GM12878 (cell line): ENCODE measurements at regions not wholly inside any gene's neighbourhood (a gene's known extent, or its start where the extent isn't known, plus 50 kb on each side); places are given as distances from the start of the nearest gene placed in this dataset.

ENCODE experiments used
- ATAC-seq: fragments of 200-7000 bp; cut with Tn5 transposase; 3 replicates; pipeline ENCODE4 v1.9.1; 2020; ENCODE audit warnings: mild to moderate bottlenecking, moderate library complexity
- BruUV-seq: library from RNA; stranded (reverse); fragments of 400-500 nt; replicated peaks from 2 replicates; lab custom pipeline; 2021; lab: Mats Ljungman, UMichigan
- CTCF ChIA-PET: fragments of 300-600 bp; sonication (Branson Sonifier 250); formaldehyde crosslinking; extraction: SDS; loops from one replicate; lab custom pipeline; 2021; ENCODE audit warnings: inconsistent platforms; lab: Yijun Ruan, JAX
- POLR2A ChIA-PET: fragments of 350-600 bp; formaldehyde crosslinking; extraction: SDS; loops from one replicate; lab custom pipeline; 2021; ENCODE audit warnings: inconsistent platforms; lab: Charles Lee
- RAD21 ChIA-PET: fragments of 300-600 bp; sonication (Branson Sonifier 250); formaldehyde crosslinking; loops from one replicate; lab custom pipeline; 2023; ENCODE audit warnings: antibody characterized with exemption; ENCODE audit not compliant: unreplicated experiment; lab: Charles Lee
- SMC1A ChIA-PET: fragments of 300-600 bp; sonication (Branson Sonifier 250); formaldehyde crosslinking; loops from one replicate; lab custom pipeline; 2023; ENCODE audit not compliant: unreplicated experiment, uncharacterized antibody; lab: Charles Lee
- DNase-seq: peaks from one replicate; pipeline ENCODE4 v3.0.0-alpha.2; 2011; ENCODE audit warnings: low read depth, low spot score
- FAIRE-seq: peaks from 3 replicates; lab custom pipeline; 2011; peaks lifted over from hg19 to GRCh38; lab: Jason Lieb, UNC
- H2AFZ ChIP-seq: 2 replicates; pipeline ENCODE4 v1.6.0; 2011; ENCODE audit warnings: low read depth, low read length, control low read depth; ENCODE audit not compliant: control insufficient read depth
- H3K27ac ChIP-seq: 2 replicates; pipeline ENCODE4 v1.5.1; 2011; ENCODE audit warnings: control low read depth; ENCODE audit not compliant: control insufficient read depth, insufficient read depth
- H3K27me3 ChIP-seq, 2 experiments: replicated peaks in 1 of 2; 2 replicates each; pipeline versions ENCODE4 v1.6.0 to v1.6.1; 2011; ENCODE audit warnings: low read length in 1 of 2; ENCODE audit not compliant: control insufficient read depth in 2 of 2, insufficient read depth in 2 of 2
- H3K36me3 ChIP-seq, 2 experiments: 2 replicates each; pipeline ENCODE4 v1.5.1; 2011; ENCODE audit warnings: low read length in 1 of 2; ENCODE audit not compliant: control insufficient read depth in 2 of 2, insufficient read depth in 2 of 2
- H3K4me1 ChIP-seq: 2 replicates; pipeline ENCODE4 v1.6.1; 2011; ENCODE audit warnings: mild to moderate bottlenecking, low read length, moderate library complexity, mixed read lengths; ENCODE audit not compliant: control insufficient read depth, insufficient read depth
- H3K4me2 ChIP-seq: 2 replicates; pipeline ENCODE4 v1.6.0; 2011; ENCODE audit warnings: control low read depth; ENCODE audit not compliant: control insufficient read depth, insufficient read depth
- H3K4me3 ChIP-seq: fragments of 200-600 bp; sonication (generic); 2 replicates; pipeline ENCODE4 v1.5.1; 2016
- H3K79me2 ChIP-seq: 2 replicates; pipeline ENCODE4 v1.6.0; 2011; ENCODE audit warnings: low read length; ENCODE audit not compliant: control insufficient read depth, insufficient read depth
- H3K9ac ChIP-seq: 2 replicates; pipeline ENCODE4 v1.8.0; 2011; ENCODE audit warnings: low read length, control low read depth, mixed read lengths; ENCODE audit not compliant: control insufficient read depth, insufficient read depth
- H3K9me3 ChIP-seq: replicated peaks from 3 replicates; pipeline ENCODE4 v1.5.1; 2011; ENCODE audit warnings: mild to moderate bottlenecking, low read length; ENCODE audit not compliant: control insufficient read depth, insufficient read depth
- H4K20me1 ChIP-seq: 2 replicates; pipeline ENCODE4 v1.6.0; 2011; ENCODE audit not compliant: control insufficient read depth, insufficient read depth
- BMI1 ChIP-seq: fragments of 450-650 bp; IDR thresholded peaks from 2 replicates; pipeline ENCODE4 v1.6.1; 2016; ENCODE audit warnings: mild to moderate bottlenecking, moderate library complexity, borderline replicate concordance
- CEBPB ChIP-seq, 2 experiments: fragments of 150-350 bp in 1 of 2; IDR thresholded peaks; 2 replicates each; pipeline ENCODE4 v1.6.1; 2012 to 2014; ENCODE audit warnings: low read depth in 2 of 2, low read length in 2 of 2, borderline replicate concordance in 1 of 2, inconsistent platforms in 1 of 2
- CREB1 ChIP-seq: IDR thresholded peaks from 2 replicates; pipeline ENCODE4 v1.6.1; 2012; ENCODE audit warnings: low read depth, mild to moderate bottlenecking, inconsistent platforms
- EED ChIP-seq: sonication (generic); IDR thresholded peaks from 2 replicates; pipeline ENCODE4 v1.6.1; 2016; ENCODE audit warnings: antibody characterized with exemption, low read depth
- FOXK2 ChIP-seq: fragments of 450-650 bp; IDR thresholded peaks from 2 replicates; pipeline ENCODE4 v1.6.1; 2017; ENCODE audit warnings: mild to moderate bottlenecking, moderate library complexity
- HDGF ChIP-seq: fragments of 450-650 bp; IDR thresholded peaks from 2 replicates; pipeline ENCODE4 v1.6.1; 2016; ENCODE audit warnings: antibody characterized with exemption
- KAT2A ChIP-seq: conservative IDR thresholded peaks from 2 replicates; pipeline ENCODE4 v1.6.1; 2011; ENCODE audit warnings: low read depth, low read length; ENCODE audit not compliant: control insufficient read depth
- KLF5 ChIP-seq: fragments of 450-650 bp; IDR thresholded peaks from 2 replicates; pipeline ENCODE4 v1.6.1; 2014; ENCODE audit warnings: mild to moderate bottlenecking; ENCODE audit not compliant: partially characterized antibody
- MEF2B ChIP-seq: fragments of 450-650 bp; IDR thresholded peaks from 2 replicates; pipeline ENCODE4 v1.6.1; 2018; ENCODE audit warnings: mild to moderate bottlenecking, moderate library complexity; ENCODE audit not compliant: partially characterized antibody, poor library complexity, severe bottlenecking
- NFIC ChIP-seq: IDR thresholded peaks from 2 replicates; pipeline ENCODE4 v1.6.1; 2012; ENCODE audit warnings: low read depth, mild to moderate bottlenecking, inconsistent platforms, low read length, moderate library complexity
- NFYA ChIP-seq: IDR thresholded peaks from 2 replicates; pipeline ENCODE4 v1.6.1; 2011; ENCODE audit warnings: low read depth, mild to moderate bottlenecking, low read length, improper control_type of control experiment, borderline replicate concordance
- NR2C1 ChIP-seq: fragments of 450-650 bp; IDR thresholded peaks from 2 replicates; pipeline ENCODE4 v1.6.1; 2017; ENCODE audit warnings: antibody characterized with exemption, mild to moderate bottlenecking, moderate library complexity
- PAX5 ChIP-seq: IDR thresholded peaks from 2 replicates; pipeline ENCODE4 v1.6.1; 2011; ENCODE audit warnings: low read depth, low read length, borderline replicate concordance
- SMC3 ChIP-seq: IDR thresholded peaks from 2 replicates; pipeline ENCODE4 v1.6.1; 2011; ENCODE audit warnings: low read length, improper control_type of control experiment, borderline replicate concordance
- SPI1 ChIP-seq: IDR thresholded peaks from 2 replicates; pipeline ENCODE4 v1.6.1; 2011; ENCODE audit warnings: low read depth, mild to moderate bottlenecking, low read length, moderate library complexity, borderline replicate concordance; ENCODE audit not compliant: insufficient read depth
- SUPT20H ChIP-seq: IDR thresholded peaks from 2 replicates; pipeline ENCODE4 v1.6.1; 2011; ENCODE audit warnings: low read depth, mild to moderate bottlenecking, low read length, moderate library complexity, borderline replicate concordance; ENCODE audit not compliant: control insufficient read depth
- ZBTB33 ChIP-seq: fragments of 450-650 bp; IDR thresholded peaks from 2 replicates; pipeline ENCODE4 v1.6.1; 2017; ENCODE audit warnings: mild to moderate bottlenecking
- ZNF217 ChIP-seq: fragments of 450-650 bp; IDR thresholded peaks from 2 replicates; pipeline ENCODE4 v1.6.1; 2017; ENCODE audit warnings: antibody characterized with exemption, mild to moderate bottlenecking
- ZNF24 ChIP-seq: fragments of 450-650 bp; IDR thresholded peaks from 2 replicates; pipeline ENCODE4 v1.6.1; 2017; ENCODE audit warnings: antibody characterized with exemption, mild to moderate bottlenecking
- WGBS: methylation state at CpG from one replicate; pipeline ENCODE4 v1.1.6; 2016; ENCODE audit warnings: low lambda C conversion rate; ENCODE audit not compliant: insufficient replicate concordance, insufficient coverage; ENCODE audit errors: missing lambda C conversion rate; 5-methylcytosine and 5-hydroxymethylcytosine counted together
- in situ Hi-C: fragments of 300-500 bp; cut with MboI; formaldehyde crosslinking; loops from 9 replicates; pipeline ENCODE4 v1.14.3; 2018; ENCODE audit warnings: mixed read lengths
- intact Hi-C: fragments of 100-400 bp; cut with micrococcal nuclease; formaldehyde crosslinking; loops from one replicate; pipeline ENCODE4 v1.14.2; 2022; ENCODE audit not compliant: unreplicated experiment

GRCh38 chr10:53127686-53128085, 355.1 kb upstream of the MBL2 start:
- no peak for FAIRE-seq
- no peak overlapping the region for H3K27ac ChIP-seq
- no TSS peak for BruUV-seq

GRCh38 chr10:53123311-53123710, 350.7 kb upstream of the MBL2 start:
- Histone ChIP-seq H3K9ac (no peak overlapping the region), H3K36me3 (no peaks in the 10 kb centered on the region), H3K27ac (no peak overlapping the region), H3K4me1 (no peaks in the 10 kb centered on the region), H3K9me3 (no peaks in the 10 kb centered on the region), H3K4me2 (no peak overlapping the region), H4K20me1 (no peaks in the 10 kb centered on the region), H3K79me2 (no peaks in the 10 kb centered on the region), H2AFZ (no peak overlapping the region), H3K4me3 (no peak overlapping the region), H3K27me3 (no peaks in the 10 kb centered on the region)
- ChIA-PET SMC1A (interaction anchor here (1.0 to 1.8 kb wide), 7 partner anchors 8 to 166 kb away, joined by 3 to 4 read pairs (median 3); no protein-coding TSS in a partner anchor), POLR2A (no interaction called here), CTCF (no interaction called here), RAD21 (no interaction called here)
- BruUV-seq: no TSS peak
- no peak for ATAC-seq
- intact Hi-C loops: no loop called here
- no peak for FAIRE-seq
- in situ Hi-C loops: no loop called here
- no peak for DNase-seq
- 16% methylated on average over 4 of the region's 4 CpGs for WGBS
- TF ChIP-seq HDGF: no peak
- no peak for TF ChIP-seq NFIC
- no peak for TF ChIP-seq ZBTB33
- no peak for TF ChIP-seq SUPT20H
- TF ChIP-seq ZNF24: no peak
- no peak for TF ChIP-seq EED

More at GRCh38 chr10:53127686-53128085, 355.1 kb upstream of the MBL2 start:
- Histone ChIP-seq H3K9me3 (no peaks in the 10 kb centered on the region), H3K79me2 (no peaks in the 10 kb centered on the region), H3K36me3 (no peaks in the 10 kb centered on the region), H3K9ac (no peak overlapping the region), H2AFZ (no peak overlapping the region), H4K20me1 (no peaks in the 10 kb centered on the region), H3K27me3 (no peaks in the 10 kb centered on the region), H3K4me1 (no peaks in the 10 kb centered on the region), H3K4me2 (no peak overlapping the region), H3K4me3 (no peak overlapping the region)
- ChIA-PET POLR2A (no interaction called here), SMC1A (interaction anchor here (1.2 kb wide), 1 partner anchor 11 kb away, joined by 4 read pairs; no protein-coding TSS in a partner anchor), CTCF (no interaction called here), RAD21 (no interaction called here)
- DNase-seq: no peak
- intact Hi-C loops: no loop called here
- 47% methylated on average over 4 of the region's 4 CpGs for WGBS
- TF ChIP-seq CREB1 (no peak), NFYA (no peak), KAT2A (no peak), BMI1 (no peak), FOXK2 (no peak), PAX5 (no peak), KLF5 (no peak), CEBPB (IDR thresholded peaks at IDR 0.05; ENCODE audit: borderline replicate concordance in 1 of 2, low read depth in 2 of 2, low read length in 2 of 2) (no peak), SPI1 (no peak), MEF2B (no peak), ZNF217 (no peak), SMC3 (no peak), NR2C1 (no peak)
- in situ Hi-C loops: no loop called here
- ATAC-seq: no peak
